IPS-15b (cell line): ENCODE measurements at regions not wholly inside any gene's neighbourhood (a gene's known extent, or its start where the extent isn't known, plus 50 kb on each side); places are given as distances from the start of the nearest gene placed in this dataset.

ENCODE experiments used
- H3K27me3 ChIP-seq: one replicate; pipeline ENCODE4 v1.6.1; 2013; ENCODE audit warnings: low read length; ENCODE audit not compliant: control insufficient read depth, insufficient read depth
- H3K36me3 ChIP-seq: one replicate; pipeline ENCODE4 v1.6.1; 2013; ENCODE audit warnings: low read length; ENCODE audit not compliant: control insufficient read depth, insufficient read depth
- H3K4me1 ChIP-seq: one replicate; pipeline ENCODE4 v1.6.1; 2013; ENCODE audit warnings: mild to moderate bottlenecking, low read length; ENCODE audit not compliant: control insufficient read depth, insufficient read depth
- H3K4me3 ChIP-seq: one replicate; pipeline ENCODE4 v1.5.1; 2013; ENCODE audit warnings: low read depth, low read length
- H3K9ac ChIP-seq: one replicate; pipeline ENCODE4 v1.6.1; 2013; ENCODE audit warnings: low read depth, mild to moderate bottlenecking, low read length
- H3K9me3 ChIP-seq: one replicate; pipeline ENCODE4 v1.6.1; 2013; ENCODE audit warnings: mild to moderate bottlenecking, low read length; ENCODE audit not compliant: control insufficient read depth, insufficient read depth

DNA sequence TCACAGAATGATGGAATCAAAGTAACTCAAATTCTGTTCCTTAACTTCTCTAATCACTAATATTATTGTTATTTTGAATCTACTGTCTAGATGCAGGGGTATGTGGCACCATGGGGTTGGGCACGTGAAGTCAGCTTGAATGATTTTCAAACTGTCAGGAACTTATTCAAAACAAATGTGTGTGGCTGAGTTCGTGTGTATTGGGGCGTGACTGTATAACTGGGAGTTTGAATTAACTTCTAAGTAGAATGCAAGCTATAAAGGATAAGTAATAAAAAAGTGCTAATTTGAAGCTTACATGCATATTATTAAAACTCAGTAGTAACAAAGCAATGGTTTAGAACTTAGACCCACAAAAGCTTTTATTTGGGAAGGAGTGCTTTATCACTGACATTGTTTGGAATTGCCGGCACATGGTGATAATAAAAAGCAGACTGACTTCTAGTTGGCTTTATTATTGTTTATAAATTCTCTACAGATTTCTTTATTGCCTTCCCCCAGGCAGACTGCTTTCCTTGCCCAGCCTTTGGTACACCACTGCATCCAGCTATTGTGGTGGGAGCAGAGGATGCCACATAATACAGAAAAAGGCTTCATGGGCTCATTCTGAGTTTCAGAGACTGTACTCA lies 84.3 kb downstream of the TENT5C start:
- H3K27me3 ChIP-seq: no peaks in the 10 kb centered on the region
- H3K4me1 ChIP-seq: no peaks in the 10 kb centered on the region
- no peaks in the 10 kb centered on the region for H3K36me3 ChIP-seq
- no peak overlapping the region for H3K9ac ChIP-seq
- no peak overlapping the region for H3K4me3 ChIP-seq
- H3K9me3 ChIP-seq: no peaks in the 10 kb centered on the region

DNA sequence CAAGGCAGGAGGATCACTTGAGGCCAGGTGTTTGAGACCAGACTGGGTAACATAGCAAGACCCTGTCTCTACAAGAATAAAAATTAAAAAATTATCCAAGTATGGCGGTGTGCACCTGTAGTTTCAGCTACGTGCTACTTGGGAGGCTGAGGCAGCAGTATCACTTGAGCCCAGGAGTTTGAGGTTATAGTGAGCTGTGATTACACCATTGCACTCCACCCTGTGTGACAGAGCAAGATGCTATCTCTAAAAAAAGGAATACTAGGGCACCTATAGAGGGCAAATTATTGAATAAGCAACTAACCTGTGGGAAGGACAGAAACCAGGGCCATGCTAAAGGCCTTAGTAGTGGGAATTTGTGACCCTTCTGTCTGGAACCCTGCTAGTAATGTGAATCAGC lies 86.1 kb downstream of the TENT5C start:
- H3K27me3 ChIP-seq: no peaks in the 10 kb centered on the region
- H3K9me3 ChIP-seq: no peaks in the 10 kb centered on the region
- H3K36me3 ChIP-seq: no peaks in the 10 kb centered on the region
- peaks cover 4% of the 10 kb centered on the region for H3K4me1 ChIP-seq
- H3K4me3 ChIP-seq: no peak overlapping the region
- no peak overlapping the region for H3K9ac ChIP-seq

DNA sequence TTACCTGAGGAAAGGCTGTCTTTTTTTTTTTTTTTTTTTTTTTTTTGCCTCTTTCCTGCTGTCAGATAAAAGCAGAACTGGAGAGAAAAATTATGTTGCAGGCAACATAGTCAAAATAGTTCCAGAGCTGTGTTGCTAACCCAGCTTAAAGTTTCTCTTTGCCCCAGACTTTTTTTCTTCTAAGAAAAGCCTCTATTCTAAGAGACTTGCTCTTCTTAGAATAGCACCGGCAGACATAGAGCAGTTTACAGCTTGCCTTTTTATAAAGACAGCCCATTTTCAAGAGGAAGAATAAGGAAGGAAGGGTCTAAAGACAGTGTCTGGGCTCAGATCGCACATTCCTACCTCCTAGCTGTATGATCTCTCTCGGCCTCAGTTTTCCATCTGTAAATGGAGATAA lies 88.7 kb downstream of the TENT5C start:
- Histone ChIP-seq H3K27me3 (no peaks in the 10 kb centered on the region), H3K9ac (no peak overlapping the region), H3K4me3 (no peak overlapping the region), H3K9me3 (no peaks in the 10 kb centered on the region), H3K36me3 (no peaks in the 10 kb centered on the region), H3K4me1 (peaks cover 4% of the 10 kb centered on the region)

DNA sequence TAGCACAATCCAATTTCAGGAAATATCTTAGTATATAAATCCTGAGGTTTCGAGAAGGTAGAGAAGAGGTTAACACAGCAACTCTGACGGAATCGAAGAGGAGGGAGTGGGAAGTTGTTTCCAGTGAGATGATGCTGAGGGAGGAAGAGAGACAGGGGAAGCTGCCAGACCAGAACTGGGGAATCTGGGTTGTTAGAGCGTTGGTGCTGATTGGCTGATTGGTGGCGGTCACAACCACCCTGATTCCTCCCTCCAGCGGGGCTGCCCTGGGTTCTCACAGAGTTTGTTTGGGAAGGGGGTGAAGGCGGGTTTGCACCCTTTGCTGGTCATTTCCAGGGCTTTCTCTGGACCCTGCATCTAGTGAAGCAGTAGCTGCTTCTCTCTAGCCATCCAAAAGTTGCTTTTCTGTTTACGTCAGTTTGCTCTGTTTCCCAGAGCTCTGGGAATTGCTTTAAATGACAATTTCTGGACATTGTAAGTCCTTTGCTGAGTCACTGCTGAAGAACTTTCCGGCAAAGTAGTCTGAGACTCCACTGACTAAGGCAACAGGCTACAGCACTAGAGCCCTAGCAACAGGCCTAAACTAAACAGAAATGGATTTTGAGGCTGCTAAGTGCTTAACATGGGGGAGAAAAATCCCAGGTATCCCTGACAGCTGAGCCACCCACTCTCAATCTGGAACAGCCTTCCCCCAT lies 90.1 kb downstream of the TENT5C start:
- Histone ChIP-seq H3K36me3 (no peaks in the 10 kb centered on the region), H3K9me3 (no peaks in the 10 kb centered on the region), H3K4me3 (no peak overlapping the region), H3K4me1 (peaks cover 4% of the 10 kb centered on the region), H3K9ac (no peak overlapping the region), H3K27me3 (no peaks in the 10 kb centered on the region)

DNA sequence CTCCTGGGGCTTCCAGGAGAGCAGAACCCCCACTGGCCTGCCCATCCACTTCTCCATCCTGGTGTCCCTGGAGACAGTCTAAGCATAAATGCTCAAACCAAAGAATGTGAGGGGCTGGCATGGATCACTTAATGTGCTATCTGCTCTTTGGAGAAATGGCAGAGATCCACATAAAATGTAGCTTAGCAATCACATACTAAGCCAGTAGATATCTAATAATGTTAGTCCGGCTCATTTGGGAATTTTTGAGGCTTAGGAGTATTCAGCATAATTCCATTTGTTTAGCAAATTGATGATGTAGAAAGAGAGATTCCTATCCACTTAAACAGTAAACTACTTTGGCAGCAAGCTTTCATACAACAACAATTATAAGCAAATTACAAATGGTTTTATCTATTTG lies 90.7 kb downstream of the TENT5C start:
- no peak overlapping the region for H3K4me3 ChIP-seq
- H3K4me1 ChIP-seq: peaks cover 4% of the 10 kb centered on the region
- H3K27me3 ChIP-seq: no peaks in the 10 kb centered on the region
- H3K9me3 ChIP-seq: no peaks in the 10 kb centered on the region
- H3K9ac ChIP-seq: no peak overlapping the region
- no peaks in the 10 kb centered on the region for H3K36me3 ChIP-seq

DNA sequence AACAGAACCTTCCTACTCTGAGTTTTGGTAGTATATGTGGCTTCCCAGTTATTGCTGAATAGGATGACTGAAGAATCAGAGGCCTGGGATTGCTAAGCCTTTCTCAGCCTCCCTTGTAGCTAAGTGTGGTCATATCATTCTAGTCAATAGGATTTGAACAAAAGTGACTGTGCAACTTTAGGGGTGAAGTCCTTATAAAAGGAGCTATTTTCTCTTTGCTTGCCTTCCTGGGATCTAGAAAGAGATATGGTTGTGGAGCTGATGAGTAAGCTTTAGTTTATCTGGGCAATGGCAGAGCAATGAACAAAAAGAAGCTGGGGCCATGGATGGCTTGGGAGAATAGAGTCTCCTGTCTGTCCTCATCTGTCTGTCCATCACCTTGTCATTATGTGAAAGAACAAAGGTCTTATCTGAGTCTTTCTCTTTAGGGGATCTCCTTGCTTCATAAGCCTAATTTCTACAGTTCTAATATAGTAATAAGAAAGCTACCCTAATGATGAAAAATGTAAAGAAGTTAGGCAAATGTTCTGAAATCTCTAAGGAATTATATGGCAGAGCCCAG lies 91.5 kb downstream of the TENT5C start:
- Histone ChIP-seq H3K36me3 (no peaks in the 10 kb centered on the region), H3K9me3 (no peaks in the 10 kb centered on the region), H3K9ac (no peak overlapping the region), H3K4me3 (no peak overlapping the region), H3K27me3 (no peaks in the 10 kb centered on the region), H3K4me1 (peaks cover 4% of the 10 kb centered on the region)

DNA sequence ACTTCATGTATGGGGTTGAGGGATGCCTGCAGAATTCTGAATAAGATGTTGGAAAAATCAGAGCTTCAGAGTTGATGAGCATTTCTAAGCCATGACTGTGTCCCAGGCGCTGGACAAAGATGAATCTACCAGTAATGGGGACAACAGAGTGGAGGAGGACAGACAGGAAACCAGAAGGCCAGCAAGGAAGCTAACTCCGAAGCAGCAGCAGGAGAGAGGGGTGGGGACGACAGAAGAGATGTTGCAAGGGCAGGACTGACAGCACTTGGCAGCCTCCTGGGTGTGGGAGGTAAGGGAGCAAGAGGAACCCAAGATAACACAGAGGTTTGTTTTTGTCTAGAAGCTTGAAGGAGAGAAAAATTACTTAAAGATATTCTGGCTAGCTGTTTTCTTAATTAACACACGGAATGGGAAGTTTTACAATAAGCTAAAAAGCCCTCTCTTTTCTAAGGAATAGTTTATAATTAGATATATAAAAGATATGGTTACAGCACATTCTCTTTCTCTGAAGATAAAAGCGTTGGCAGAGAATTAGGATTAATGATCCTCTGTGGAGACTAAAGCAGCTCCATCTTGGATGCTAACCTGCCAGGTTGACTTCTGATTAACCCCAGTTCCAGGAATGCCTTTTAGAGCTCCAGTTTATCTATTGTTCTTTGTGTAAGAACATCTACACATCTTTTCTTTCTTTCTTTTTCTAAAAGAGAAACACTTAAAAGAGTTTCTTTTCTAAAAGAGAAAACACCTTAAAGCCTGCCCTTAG lies 92.7 kb downstream of the TENT5C start:
- no peak overlapping the region for H3K9ac ChIP-seq
- H3K4me1 ChIP-seq: peaks cover 4% of the 10 kb centered on the region
- H3K4me3 ChIP-seq: no peak overlapping the region
- H3K36me3 ChIP-seq: no peaks in the 10 kb centered on the region
- H3K27me3 ChIP-seq: no peaks in the 10 kb centered on the region
- H3K9me3 ChIP-seq: no peaks in the 10 kb centered on the region

DNA sequence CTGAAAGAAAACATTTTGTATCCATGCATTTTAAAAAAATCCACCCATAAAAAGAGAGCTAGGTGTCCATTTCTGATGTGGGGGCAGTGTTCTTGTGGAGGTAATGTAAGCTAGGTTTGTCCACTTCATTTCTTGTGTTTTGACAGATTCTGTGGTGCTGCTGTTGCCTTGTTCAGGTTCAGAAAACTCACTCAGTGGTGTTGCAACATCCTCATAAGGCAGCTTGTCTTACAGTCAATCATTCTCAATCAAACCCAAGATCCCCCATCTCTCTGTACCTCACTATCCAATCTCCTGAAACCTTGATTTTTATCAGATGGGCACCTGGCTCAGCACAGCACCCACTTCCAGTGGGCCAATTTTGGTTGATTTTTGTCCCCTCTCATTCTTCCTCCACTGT lies 94.1 kb downstream of the TENT5C start:
- Histone ChIP-seq H3K9ac (no peak overlapping the region), H3K27me3 (no peaks in the 10 kb centered on the region), H3K9me3 (no peaks in the 10 kb centered on the region), H3K4me1 (peaks cover 4% of the 10 kb centered on the region), H3K36me3 (no peaks in the 10 kb centered on the region), H3K4me3 (no peak overlapping the region)

DNA sequence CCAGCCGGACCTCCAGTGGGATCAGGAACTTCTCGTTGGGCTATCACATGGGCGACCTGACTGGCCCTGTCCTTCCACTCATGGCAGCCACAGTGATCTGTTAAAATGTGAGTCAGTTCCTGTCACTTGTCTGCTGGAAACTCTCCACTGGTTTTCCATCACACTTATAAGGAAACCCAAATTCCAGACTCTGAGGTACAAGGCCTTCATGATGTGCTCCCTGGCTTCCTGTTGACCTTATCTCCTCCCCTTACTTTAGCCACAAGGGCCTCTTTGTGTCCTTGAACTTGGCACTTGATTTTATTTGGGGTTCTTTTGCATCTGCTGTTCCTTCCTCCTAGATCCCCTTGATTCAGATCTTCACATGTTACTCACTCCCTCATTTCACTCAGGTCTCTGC lies 96.8 kb downstream of the TENT5C start:
- Histone ChIP-seq H3K36me3 (no peaks in the 10 kb centered on the region), H3K4me3 (no peak overlapping the region), H3K4me1 (peaks cover 3% of the 10 kb centered on the region)

DNA sequence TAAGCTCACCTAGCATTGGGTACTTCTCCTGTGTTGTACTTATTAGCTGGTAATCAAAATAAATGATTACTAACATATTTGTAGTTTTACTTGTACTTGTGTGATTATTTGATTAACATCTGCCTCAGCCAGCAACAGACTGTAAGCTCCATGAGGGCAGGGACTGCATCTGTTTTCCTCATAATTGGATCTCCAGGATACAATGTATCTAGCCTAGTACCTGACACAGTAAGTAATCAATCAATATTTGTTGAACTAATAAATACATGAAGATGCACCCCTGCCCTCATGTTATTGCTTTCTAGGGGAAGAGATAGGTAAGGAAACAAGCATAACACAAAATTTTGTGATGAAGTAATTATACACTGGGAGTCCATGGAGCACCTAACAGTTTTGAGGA lies 101.5 kb downstream of the TENT5C start:
- Histone ChIP-seq H3K4me1 (peaks cover 16% of the 10 kb centered on the region), H3K9me3 (no peaks in the 10 kb centered on the region), H3K36me3 (no peaks in the 10 kb centered on the region), H3K9ac (no peak overlapping the region), H3K27me3 (peaks cover 6% of the 10 kb centered on the region), H3K4me3 (no peak overlapping the region)

More for the DNA sequence above, 96.8 kb downstream of the TENT5C start:
- Histone ChIP-seq H3K9ac (no peak overlapping the region), H3K9me3 (no peaks in the 10 kb centered on the region), H3K27me3 (peaks cover under 1% of the 10 kb centered on the region)

DNA sequence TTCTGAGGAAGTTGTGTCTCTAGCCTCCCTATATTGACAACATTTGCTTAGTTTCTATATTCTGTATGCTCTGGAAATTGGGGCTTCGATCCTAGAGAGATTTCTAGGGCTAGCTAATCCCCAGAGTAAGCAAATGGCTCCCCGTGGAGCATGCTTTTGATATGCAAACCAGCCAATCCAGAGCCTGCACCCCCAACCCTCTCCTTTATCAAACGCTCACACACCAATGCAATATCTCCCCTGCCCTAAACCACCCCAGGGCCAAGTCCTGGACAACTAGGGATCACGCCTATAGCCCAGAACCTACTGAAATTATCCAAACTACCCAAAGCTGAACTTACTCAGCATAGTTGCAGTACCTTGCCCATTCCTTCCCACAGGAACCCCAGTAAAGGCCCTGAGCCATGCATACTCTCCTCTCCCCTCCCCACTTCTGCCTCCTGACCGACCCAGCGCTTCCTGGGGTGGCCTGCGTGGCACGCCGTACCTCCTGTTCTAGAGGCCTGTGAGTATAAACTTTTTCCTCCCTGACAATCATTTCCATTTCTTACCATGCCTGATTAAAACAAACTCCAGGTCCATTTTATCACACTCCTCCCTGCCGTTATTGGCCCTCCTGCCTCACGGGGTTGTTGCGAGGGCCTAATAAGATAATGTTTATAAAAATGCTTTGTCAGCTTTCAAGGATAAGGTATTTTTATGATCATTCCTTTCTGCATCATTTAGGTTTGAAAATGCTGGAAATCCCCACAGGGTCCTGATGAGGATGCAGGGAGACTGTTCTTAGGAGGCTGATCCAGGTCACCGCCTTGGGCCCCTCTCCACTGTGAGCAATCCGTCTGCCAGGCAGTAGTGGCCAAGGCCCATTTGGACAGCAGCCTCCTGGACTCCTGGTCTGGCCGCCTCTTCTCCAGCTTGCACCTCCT lies 102.7 kb downstream of the TENT5C start:
- peaks cover 6% of the 10 kb centered on the region for H3K27me3 ChIP-seq
- peaks cover 16% of the 10 kb centered on the region for H3K4me1 ChIP-seq
- no peaks in the 10 kb centered on the region for H3K9me3 ChIP-seq
- no peaks in the 10 kb centered on the region for H3K36me3 ChIP-seq
- no peak overlapping the region for H3K9ac ChIP-seq
- no peak overlapping the region for H3K4me3 ChIP-seq
